ENCODE measurements at regions not wholly inside any gene's neighbourhood (a gene's known extent, or its start where the extent isn't known, plus 50 kb on each side); places are given as distances from the start of the nearest gene placed in this dataset.

DNA sequence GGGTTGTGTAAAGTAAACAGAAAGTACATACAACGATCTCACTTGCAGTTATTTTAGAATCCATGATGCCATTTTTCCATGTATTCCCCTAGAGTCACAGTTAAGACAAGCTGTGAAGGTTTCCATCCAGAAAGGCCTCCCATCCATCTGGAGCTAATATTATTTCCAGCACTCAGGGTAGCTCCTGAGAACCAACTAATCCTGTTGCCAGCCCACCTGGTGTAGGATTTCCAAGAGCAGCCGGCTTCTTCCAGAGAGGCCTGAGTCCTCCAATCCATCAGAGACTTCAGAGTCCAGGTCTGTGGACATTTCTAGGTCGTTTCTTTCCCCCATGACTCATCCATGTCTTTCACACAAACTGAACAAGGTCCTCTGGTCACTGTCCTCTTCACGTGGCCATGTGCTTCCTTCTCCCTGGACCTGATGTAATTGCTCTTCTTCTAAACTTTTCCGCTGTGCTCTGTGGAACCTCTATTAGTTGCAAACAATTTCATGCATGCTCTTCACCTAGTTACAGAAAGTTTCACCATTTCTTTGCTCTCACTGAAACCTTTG is 270.3 kb upstream of the TMTC4 start:
- TF ChIP-seq TAF1 (IDR thresholded peaks at IDR 0.05; ENCODE audit: borderline replicate concordance, insufficient read depth, low read length): no peak
- no peak for TF ChIP-seq POLR2AphosphoS5 (IDR thresholded peaks at IDR 0.05; ENCODE audit: low read depth, low read length)
- TF ChIP-seq, protein P1, sequence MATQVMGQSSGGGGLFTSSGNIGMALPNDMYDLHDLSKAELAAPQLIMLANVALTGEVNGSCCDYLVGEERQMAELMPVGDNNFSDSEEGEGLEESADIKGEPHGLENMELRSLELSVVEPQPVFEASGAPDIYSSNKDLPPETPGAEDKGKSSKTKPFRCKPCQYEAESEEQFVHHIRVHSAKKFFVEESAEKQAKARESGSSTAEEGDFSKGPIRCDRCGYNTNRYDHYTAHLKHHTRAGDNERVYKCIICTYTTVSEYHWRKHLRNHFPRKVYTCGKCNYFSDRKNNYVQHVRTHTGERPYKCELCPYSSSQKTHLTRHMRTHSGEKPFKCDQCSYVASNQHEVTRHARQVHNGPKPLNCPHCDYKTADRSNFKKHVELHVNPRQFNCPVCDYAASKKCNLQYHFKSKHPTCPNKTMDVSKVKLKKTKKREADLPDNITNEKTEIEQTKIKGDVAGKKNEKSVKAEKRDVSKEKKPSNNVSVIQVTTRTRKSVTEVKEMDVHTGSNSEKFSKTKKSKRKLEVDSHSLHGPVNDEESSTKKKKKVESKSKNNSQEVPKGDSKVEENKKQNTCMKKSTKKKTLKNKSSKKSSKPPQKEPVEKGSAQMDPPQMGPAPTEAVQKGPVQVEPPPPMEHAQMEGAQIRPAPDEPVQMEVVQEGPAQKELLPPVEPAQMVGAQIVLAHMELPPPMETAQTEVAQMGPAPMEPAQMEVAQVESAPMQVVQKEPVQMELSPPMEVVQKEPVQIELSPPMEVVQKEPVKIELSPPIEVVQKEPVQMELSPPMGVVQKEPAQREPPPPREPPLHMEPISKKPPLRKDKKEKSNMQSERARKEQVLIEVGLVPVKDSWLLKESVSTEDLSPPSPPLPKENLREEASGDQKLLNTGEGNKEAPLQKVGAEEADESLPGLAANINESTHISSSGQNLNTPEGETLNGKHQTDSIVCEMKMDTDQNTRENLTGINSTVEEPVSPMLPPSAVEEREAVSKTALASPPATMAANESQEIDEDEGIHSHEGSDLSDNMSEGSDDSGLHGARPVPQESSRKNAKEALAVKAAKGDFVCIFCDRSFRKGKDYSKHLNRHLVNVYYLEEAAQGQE (IDR thresholded peaks at IDR 0.05; ENCODE audit: insufficient read depth in 1 of 2, low read depth in 2 of 2, low read length in 2 of 2): no peak
- no peak for TF ChIP-seq SIN3A (IDR thresholded peaks at IDR 0.05; ENCODE audit: borderline replicate concordance, insufficient read depth, low read length)

All from PFSK-1 (cell line).